GM18907 (cell line): ENCODE measurements at regions not wholly inside any gene's neighbourhood (a gene's known extent, or its start where the extent isn't known, plus 50 kb on each side); places are given as distances from the start of the nearest gene placed in this dataset.
A peak's percentile ranks its signal among the peaks of the same experiment; 100 is the strongest.

ENCODE experiments used
- ATAC-seq: cut with Tn5 transposase; IDR thresholded peaks from one replicate; pipeline ENCODE4 v1.9.1; 2021; ENCODE audit warnings: mild to moderate bottlenecking, moderate library complexity; ENCODE audit not compliant: unreplicated experiment

DNA sequence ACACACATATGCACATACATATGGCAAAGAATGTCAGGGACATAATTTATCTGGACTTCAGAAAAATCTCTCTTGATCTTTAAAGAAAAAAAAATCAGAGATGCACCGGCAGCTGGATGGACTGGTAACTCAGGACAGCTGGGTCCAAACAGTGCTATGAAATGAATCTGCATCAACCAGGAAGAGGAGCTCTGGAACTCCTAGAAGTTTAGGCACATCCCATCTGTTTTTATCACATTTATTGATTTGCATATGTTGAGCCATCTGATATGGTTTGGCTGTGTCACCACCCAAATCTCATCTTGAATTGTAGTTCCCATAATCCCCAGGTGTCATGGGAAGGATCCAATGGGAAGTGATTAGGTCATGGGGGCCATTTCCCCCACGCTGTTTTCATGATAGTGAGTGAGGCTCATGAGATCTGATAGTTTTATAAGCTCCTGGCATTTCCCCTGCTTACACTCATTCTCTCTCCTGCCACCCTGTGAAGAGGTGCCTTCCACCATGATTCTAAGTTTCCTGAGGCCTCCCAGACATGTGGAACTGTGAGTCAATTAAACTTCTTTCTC, 87.7 kb upstream of the AKIP1 start:
- ATAC-seq = no peak

DNA sequence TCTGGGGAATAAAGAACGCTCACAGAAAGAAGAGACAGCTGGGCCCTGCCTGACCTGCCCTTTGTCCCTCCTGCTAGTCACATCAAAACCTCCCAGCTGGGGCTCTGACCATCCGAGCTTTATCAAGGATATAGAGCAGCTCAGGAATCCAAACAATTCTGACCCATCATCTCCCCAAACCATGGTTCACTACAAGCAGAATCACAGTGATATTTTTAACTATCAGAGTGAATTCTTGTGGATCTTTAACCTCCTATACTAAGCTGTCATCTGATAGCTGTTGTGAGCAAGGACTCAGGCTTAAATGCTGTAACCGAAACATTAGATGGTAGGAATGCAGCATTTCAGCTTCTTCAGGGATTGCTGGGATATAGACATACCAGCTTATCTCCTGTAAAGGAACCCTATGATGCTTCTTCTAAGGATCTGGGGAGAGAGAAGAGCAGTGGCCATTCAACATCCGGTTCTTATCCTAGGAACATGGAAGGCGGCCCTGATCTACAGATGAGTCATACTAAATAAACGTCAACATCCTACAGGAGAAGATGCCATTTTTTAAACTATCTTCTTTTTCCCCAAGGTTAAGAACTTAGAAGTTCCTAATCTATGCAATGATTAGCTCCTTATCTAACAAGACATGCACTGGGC, 84.7 kb upstream of the AKIP1 start:
- ATAC-seq = no peak

DNA sequence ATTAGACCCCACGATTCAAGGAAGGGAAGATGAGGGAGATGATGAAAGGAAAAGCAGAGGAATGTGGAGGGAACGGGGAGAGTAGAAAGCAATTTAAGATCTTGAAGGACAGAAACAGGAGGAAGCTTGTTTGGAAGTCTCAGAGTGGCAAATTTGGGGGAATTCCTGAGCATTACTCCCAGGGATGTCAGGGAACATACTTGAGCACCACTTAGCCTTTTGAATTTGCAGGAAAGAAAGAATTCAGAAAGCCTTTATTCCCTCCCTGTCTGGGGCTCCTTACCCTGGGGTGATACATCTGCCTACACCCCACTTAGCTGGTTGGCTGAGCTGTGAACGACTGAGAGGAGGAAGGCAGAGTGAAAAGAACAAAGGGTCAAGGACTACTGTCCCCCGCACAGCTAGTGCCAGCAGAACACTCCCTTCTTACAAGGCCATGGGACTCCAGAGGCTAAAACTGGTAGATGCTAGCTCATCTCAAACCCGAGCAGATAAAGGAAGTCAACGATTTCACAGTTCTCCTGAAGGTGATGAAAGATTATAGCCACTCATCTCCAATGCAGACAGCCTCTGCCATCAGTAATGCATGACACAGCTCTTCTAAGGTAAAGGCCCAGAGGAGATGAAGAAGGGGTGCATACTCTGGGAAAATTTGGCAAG, 84.0 kb upstream of the AKIP1 start:
- ATAC-seq = no peak

DNA sequence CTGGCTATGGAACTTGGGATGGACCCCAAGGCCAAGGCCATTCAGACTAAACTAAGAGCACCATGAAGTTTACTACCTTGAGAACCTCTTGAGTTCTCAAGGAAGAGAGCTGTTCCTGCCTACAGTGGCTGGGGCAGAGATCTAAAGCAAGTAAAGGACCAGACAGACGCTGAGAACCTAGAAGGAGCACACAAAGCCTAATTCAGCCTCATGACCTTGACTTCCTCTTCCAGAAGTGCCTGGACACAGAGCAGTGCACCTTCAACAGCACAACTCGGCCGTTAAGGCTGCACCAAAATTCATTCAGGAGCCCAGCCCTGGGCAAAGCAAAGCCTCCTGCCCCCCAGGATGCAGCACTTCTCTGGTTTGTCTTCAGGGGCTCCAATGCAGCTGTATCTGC, 82.9 kb upstream of the AKIP1 start:
- no peak for ATAC-seq

DNA sequence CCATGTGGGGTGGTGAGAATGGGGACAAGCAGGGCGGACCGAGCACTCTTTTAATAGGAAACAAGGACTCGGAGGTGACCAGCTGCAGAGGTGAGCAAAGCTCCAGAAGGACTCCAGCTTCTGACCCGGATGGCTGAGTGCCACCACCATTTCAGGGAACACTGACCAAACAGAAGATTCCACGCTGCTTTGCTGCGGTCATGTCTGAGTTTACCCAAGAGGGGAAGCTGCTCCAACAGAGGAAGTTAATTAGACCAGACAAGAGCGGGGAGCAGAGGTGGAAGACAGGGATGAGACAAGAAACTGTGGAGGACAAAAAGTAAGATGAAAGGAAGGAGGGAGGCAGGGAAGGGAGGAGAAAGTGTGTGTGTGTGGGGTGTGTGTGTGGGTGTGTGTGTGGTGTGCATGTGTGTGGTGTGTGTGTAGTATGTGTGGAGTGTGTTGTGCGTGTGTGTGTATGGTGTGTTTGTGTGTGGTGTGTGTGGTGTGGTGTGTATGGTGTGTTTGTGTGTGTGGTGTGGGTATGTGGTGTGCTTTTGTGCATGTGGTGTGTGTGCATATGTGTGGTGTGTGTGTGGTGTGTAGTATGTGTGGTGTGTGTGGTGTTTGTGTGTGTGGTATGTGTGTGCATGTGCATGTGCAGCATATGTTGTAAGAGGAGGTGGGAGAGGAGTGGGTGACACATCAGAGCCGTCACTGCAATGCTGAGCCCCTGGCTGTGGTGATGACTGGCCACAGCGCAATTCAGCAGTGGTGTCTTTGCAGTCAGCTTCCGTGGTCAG, 82.2 kb upstream of the AKIP1 start:
- no peak for ATAC-seq

DNA sequence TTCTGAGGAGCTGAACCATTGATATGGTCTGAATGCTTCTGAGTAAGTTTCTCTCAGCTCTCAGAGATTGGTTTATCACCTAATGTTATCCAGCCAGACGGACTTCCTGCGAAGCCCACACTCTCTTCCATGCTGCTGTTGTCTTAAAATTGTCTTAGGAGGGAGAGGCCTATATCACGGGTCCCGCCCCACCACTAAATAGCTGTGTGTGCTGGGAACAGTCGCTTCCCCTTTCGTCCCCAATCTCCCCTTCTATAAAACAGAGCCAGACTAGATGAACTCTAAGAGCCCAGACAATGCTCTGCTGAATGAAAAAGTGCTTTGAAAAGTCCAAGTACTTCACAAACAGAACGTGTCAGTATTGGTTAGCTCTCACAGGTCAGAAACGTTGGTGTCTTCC, 81.4 kb upstream of the AKIP1 start:
- ATAC-seq = no peak

DNA sequence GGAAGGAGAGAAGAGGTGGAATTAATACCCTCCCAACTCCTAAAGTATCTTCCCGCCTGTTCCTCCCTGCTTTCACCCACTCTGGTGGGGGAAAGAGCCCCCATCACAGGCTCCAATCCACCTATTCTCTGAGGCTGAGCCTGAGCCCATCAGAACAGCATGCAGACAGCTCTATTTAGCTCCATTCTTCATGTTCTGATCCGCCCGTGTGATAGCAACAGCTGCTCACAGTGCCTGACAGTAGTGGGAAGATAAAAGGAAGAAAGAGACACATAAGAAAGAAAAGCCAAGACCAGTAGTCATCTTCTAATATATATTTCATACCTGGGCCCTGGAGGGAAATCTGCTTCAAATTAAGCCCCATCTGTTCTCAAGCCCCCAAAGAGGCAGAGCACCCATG, 80.3 kb upstream of the AKIP1 start:
- no peak for ATAC-seq

DNA sequence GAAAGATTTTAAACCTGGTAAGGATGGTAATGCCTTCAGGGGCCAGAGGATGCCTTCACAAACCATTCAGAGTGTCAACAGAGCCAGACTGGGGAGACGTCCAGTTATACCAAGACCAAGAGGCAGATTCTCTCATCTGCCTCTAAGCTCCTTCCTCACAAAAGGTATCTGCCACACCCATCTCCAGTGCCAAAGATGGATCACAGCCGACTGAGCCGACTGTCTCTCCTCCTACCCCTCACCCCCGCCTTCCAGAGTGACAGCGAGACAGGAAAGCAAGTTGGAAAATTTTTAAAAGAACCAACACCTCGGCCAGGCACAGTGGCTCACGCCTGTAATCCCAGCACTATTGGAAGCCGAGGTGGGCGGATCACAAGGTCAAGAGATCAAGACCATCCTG, 79.1 kb upstream of the AKIP1 start:
- no peak for ATAC-seq

DNA sequence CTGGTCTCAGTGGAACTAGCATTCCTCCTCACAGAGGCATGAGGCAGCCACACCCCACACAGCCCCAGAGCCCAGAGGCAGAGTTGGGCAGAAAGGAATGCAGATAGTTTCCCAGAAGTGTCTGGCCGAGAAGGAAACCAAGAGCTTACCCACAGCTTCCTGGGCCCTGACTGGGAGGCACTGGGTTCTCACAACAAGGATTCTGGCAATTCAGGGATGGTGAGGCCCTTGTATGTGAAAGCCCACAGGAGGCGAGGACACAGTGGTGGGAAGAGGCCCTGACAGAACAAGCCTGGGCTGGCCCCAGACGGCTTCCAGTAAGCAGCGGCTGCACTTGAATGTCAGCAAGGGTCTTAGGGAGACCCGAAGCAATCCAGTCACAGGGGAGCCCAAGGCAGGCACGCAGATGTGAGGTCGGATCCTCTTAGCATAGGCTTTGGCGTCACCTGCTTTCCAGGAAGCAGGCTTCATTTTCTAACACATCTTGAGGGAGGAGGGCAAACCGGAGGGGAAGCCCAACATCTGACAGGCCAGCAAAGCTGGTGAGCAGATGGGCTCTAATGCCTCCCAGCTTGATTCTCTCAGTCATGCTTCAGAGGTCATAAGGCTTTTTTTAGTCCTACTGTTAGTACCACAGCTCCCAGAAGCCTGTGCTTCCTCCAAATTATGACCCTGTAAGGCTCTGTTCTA, 78.3 kb upstream of the AKIP1 start:
- peak; percentile 89 for ATAC-seq

DNA sequence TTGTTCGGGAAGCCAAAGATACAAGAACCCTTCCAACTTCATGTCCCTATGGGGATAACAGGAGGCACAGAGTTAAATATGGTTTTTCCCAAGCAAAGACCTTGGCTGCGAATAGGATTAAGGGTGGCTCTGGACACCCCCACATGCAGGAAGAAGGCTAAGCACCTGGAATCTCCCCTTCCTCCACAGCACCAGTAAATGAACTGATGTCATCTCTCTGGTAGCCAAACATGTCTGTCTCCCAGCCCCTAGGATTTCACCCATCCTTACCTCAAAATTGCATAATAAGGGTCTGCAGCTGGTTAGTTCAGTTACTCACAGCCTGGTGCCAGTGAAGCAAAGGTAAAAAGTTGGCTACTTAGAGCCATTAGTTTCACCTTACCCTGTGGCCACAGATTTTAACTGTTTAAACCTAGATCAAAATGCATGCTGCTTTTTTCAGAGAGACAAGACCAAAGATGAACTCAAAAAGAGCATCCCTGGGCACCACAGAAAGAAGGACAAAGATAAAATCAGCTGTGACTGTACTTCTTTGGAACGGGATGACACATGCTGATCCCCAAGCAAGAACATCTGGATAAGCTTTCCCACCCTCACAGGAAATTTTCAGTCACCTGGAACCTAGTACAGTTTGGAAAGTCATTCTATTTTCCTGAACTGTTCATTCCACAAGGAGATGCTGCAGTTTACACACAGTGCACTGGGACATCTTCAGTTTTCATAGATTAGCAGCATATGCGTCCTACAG, 77.2 kb upstream of the AKIP1 start:
- ATAC-seq = no peak

DNA sequence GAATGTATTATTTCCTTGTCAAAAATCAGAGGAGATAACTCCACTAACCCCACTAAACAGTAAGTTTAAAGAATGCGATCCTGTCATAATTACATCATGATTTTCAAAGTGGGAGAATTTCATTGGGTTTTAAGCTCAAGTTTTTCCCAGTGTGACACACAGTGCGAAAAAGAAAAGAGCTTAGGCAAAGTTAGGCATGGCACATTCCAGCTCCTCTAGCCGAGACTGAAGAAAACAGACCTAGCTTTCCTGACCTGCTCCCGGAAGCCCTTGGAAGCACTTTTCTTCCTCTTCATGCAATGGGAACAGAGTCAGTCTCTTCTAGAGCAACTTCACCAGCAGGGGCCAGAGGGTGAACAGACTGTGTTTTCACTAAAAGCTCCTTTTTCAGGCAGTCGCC, 76.6 kb upstream of the AKIP1 start:
- no peak for ATAC-seq

DNA sequence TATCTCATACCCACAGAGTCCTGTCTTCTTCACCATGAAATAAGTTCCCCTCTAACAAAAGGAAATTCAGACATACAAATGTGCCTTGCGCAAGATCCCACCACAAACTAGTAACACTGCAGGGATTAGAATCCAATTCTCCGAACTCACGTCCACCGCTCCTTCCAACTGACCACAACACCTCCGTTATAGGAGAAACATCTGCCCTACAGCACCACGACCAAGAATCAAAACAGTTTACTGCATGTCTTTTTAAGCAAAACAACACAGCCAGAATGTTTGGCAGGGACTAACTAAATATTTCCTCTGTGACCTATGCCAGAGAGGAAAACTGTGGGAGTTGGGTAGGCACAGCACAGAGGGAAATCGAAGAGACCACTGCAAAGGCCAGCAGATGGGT, 72.7 kb upstream of the AKIP1 start:
- no peak for ATAC-seq

DNA sequence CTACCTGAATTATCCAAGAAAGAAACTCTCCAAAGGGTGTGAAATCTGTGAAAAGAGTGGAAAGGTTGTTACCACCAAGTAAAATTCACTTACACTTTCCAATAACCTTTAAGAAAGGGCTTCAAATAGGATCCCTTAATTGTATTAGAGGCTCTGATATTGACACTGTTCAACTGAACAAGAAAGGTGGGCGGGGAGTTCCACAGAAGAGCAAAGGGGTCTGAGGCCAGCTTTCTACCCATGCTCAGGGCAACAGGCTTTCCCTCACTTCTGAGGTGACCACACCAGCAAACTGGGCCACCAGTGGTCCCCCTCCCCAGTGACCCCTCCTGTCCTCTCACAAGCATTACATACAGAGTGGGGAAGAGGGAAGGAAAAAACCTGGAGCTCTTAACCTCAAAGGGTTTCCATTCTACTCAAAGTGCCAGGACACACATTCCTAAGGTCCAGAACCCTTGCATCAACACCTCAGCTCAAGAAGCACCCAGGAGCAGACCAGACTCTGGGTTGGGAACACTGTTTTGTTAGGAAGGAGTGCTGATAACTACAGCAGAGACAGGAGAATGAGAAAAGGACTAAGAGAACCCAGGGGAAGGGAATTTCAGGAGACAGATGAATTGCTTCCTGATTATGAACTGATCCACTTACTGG, 71.6 kb upstream of the AKIP1 start:
- no peak for ATAC-seq

DNA sequence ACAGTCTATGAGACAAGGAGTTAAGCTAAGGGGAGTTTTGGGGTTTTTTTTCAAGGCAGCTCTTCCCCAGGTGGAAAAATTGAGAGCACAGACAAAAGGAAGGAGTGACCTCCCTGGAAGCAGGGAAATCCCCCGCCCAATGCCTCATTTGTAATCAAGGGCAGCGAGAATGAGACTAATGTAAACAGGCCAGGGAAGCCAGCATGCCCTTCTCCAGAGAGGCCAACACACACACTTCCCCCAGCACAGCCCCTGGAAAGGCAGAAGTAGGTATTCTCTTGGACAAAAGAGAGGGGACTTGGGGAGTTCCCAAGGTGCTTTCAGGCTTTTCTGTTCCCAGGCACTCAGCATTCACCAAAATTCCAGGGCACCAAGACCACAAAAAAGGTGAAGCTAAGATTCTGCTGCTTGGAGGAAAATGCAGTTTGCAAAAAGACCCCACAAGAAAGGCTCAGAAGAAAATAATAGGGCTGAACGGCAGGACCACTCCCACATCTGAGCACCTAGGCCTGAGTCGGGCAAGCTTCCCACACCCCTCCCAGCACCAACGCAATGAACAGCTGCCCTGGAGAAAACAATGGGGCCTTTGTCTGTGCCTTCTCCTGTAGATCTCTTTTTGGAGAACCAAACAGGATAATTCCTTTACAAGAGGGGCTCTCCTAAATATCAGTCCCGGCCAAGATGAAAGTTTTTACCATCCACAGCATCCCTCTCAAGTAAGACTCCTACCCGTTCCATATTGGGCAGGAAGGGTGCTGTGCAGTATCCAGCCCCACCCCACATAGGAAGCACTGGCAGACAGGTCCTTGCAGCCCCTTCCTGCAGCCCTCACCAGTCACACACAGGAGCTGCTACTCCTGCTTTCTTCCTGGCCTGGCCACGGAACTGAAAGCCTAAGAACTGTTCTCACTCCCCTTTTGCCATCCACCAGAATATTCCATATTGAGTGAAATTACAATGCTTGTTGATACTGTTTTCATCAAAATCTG, 70.7 kb upstream of the AKIP1 start:
- ATAC-seq = no peak

DNA sequence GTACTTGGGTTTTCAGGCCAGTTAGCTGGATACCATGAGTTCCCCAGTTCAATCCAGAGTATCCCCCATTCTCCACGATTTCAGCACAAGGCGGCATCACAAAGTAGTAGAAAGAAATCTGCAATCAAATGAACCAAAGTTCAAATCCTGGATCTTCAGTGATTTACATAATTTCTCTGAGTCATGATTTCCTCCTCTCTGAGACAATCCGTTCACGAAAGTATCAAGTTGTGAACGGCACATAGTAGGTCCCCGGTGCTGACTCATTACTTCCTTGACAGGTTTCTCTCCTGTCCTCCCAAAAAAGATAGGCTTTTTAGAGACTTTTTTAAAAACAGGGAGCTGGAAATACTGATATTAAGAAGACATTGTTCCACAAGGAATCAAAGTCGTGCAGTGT, 69.1 kb upstream of the AKIP1 start:
- ATAC-seq = no peak

DNA sequence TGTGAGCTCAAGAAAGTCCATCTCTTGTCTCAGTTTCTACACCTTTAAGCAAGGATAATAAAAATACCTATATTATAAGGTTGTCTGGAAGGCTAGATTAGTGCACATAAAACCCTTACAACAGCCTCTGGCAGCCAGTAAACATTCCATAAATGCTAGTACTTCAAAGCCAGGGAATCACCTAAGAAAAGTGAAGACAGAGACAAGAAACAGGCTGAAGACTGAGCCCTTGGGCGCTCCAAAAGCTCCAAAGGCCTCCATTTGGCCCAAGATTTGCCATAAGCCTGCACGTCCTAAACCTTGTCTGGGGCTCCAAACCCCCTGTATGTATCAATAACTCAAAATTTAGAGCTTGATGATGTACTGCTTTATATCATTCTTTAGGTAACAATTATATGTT, 52.2 kb upstream of the AKIP1 start:
- no peak for ATAC-seq
